ENCODE measurements at regions not wholly inside any gene's neighbourhood (a gene's known extent, or its start where the extent isn't known, plus 50 kb on each side); places are given as distances from the start of the nearest gene placed in this dataset.
"Not testable (repeated sequence)": the region's sequence is repeated elsewhere in the genome, so short reads cannot be mapped to it uniquely, and the experiment has no call there.

DNA sequence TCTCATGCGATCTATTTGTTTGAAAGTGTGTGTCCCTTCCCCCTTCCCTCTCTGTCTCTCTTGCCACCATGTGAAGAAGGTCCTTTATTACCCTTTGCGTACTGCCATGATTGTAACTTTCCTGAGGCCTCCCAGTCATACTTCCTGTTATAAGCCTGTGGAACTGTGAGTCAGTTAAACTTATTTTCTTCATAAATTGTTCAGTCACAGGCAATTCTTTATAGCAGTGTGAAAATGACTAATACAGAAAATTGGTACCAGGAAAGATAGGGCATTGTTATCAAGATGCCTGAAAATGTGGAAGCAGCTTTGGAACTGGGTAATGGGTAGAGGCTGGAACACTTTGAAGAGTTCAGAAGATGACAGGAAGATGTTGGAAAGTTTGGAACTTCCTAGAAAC, 743.7 kb upstream of the NECTIN3 start:
- 100% methylated on average over 2 of the region's 2 CpGs for WGBS (ENCODE audit: insufficient coverage)
- TF ChIP-seq, protein P1, sequence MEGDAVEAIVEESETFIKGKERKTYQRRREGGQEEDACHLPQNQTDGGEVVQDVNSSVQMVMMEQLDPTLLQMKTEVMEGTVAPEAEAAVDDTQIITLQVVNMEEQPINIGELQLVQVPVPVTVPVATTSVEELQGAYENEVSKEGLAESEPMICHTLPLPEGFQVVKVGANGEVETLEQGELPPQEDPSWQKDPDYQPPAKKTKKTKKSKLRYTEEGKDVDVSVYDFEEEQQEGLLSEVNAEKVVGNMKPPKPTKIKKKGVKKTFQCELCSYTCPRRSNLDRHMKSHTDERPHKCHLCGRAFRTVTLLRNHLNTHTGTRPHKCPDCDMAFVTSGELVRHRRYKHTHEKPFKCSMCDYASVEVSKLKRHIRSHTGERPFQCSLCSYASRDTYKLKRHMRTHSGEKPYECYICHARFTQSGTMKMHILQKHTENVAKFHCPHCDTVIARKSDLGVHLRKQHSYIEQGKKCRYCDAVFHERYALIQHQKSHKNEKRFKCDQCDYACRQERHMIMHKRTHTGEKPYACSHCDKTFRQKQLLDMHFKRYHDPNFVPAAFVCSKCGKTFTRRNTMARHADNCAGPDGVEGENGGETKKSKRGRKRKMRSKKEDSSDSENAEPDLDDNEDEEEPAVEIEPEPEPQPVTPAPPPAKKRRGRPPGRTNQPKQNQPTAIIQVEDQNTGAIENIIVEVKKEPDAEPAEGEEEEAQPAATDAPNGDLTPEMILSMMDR (IDR thresholded peaks at IDR 0.05): no peak

DNA sequence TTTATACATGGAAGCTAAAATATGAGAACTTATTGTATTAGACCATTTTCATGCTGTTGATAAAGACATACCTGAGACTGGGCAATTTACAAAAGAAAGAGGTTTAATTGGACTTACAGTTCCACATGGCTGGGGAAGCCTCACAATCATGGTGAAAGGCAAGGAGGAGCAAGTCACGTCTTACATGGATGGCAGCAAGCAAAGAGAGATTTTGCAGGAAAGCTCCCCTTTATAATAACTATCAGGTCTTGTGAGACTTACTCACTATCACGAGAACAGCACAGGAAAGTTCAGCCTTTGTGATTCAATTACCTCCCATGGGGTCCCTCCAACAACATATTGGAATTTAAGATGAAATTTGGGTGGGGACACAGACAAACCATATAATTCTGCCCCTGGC, 740.1 kb upstream of the NECTIN3 start:
- DNase-seq; intact Hi-C loops (cut with micrococcal nuclease); H3K4me1 ChIP-seq (ENCODE audit: control insufficient read depth, insufficient read depth, low read length); H3K27ac ChIP-seq (ENCODE audit: low read length); ATAC-seq; H3K9me3 Mint-ChIP-seq; H3K27me3 Mint-ChIP-seq (ENCODE audit: low read depth in 2 of 2); H3K4me1 Mint-ChIP-seq; H3K36me3 Mint-ChIP-seq; H3K4me3 Mint-ChIP-seq; H3K27ac Mint-ChIP-seq; H3K27me3 ChIP-seq (ENCODE audit: control insufficient read depth, insufficient read depth, low read length); H3K36me3 ChIP-seq (ENCODE audit: control insufficient read depth, insufficient read depth, low read length); H3K4me3 ChIP-seq (ENCODE audit: low read length); H3K9me3 ChIP-seq (ENCODE audit: control insufficient read depth, insufficient read depth, low read length): not testable (repeated sequence)
- WGBS (ENCODE audit: insufficient coverage): 44% methylated on average over 1 of the region's 2 CpGs

More for the DNA sequence above, 743.7 kb upstream of the NECTIN3 start:
- no peak overlapping the region for H3K27ac ChIP-seq (ENCODE audit: low read length)
- no peaks in the 10 kb centered on the region for H3K4me1 ChIP-seq (ENCODE audit: control insufficient read depth, insufficient read depth, low read length)
- H3K27me3 ChIP-seq (ENCODE audit: control insufficient read depth, insufficient read depth, low read length): no peaks in the 10 kb centered on the region
- intact Hi-C loops (cut with micrococcal nuclease): no loop called here
- no peak for ATAC-seq
- no peak for DNase-seq
- Mint-ChIP-seq H3K9me3 (peaks cover 0 to 4% of the 10 kb centered on the region in 2 donors), H3K27ac (no peak overlapping the region), H3K27me3 (ENCODE audit: low read depth in 2 of 2) (no peaks in the 10 kb centered on the region), H3K36me3 (no peaks in the 10 kb centered on the region), H3K4me1 (no peaks in the 10 kb centered on the region), H3K4me3 (no peak overlapping the region)
- no peak overlapping the region for H3K4me3 ChIP-seq (ENCODE audit: low read length)
- no peaks in the 10 kb centered on the region for H3K9me3 ChIP-seq (ENCODE audit: control insufficient read depth, insufficient read depth, low read length)
- H3K36me3 ChIP-seq (ENCODE audit: control insufficient read depth, insufficient read depth, low read length): no peaks in the 10 kb centered on the region

DNA sequence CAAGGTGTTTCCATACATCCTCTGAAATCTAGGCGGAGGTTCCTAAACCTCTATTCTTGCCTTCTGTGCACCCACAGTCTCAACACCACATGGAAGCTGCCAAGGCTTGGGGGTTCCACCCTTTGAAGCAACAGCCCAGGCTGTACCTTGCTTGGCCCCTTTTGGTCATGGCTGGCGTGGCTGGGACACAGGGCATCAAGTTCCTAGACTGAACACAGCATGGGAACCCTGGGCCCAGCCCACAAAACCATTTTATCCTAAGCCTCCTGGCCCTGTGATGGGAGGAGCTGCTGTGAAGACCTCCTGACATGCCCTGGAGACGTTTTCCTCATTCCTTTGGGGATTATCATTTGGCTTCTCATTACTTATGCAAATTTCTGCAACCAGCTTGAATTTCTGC, 739.0 kb upstream of the NECTIN3 start:
- Mint-ChIP-seq H3K4me1 (no peaks in the 10 kb centered on the region), H3K4me3 (no peak overlapping the region), H3K9me3 (peaks cover 3 to 10% of the 10 kb centered on the region in 2 donors), H3K36me3 (no peaks in the 10 kb centered on the region), H3K27me3 (ENCODE audit: low read depth in 2 of 2) (no peaks in the 10 kb centered on the region), H3K27ac (no peak overlapping the region)
- Histone ChIP-seq H3K4me1 (ENCODE audit: control insufficient read depth, insufficient read depth, low read length) (no peaks in the 10 kb centered on the region), H3K27ac (ENCODE audit: low read length) (no peak overlapping the region), H3K9me3 (ENCODE audit: control insufficient read depth, insufficient read depth, low read length) (no peaks in the 10 kb centered on the region), H3K4me3 (ENCODE audit: low read length) (no peak overlapping the region), H3K36me3 (ENCODE audit: control insufficient read depth, insufficient read depth, low read length) (no peaks in the 10 kb centered on the region), H3K27me3 (ENCODE audit: control insufficient read depth, insufficient read depth, low read length) (no peaks in the 10 kb centered on the region)
- WGBS (ENCODE audit: insufficient coverage): 67% methylated on average over 3 of the region's 3 CpGs
- TF ChIP-seq, protein P1 (IDR thresholded peaks at IDR 0.05): no peak
- no peak for ATAC-seq
- DNase-seq: no peak
- intact Hi-C loops (cut with micrococcal nuclease): no loop called here

DNA sequence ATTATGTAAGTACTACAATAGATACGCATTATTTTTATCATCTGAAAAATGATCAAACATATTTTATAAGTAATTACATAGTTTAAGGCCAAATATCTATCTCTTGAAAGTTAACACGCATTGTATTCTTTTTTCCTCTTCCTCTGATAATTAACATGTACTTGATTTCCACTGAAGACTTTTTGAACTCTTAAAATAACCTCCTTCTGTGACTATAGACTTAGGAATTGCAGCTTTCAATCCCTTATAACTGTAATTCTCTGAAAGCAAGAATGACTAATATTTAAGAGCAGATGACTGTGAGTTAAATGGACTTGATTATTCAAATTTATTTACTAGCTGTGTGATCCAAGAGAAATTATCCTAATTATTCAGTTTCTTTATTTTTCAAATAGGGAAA, 730.6 kb upstream of the NECTIN3 start:
- TF ChIP-seq, protein P1 (IDR thresholded peaks at IDR 0.05): no peak

More for the DNA sequence above, 730.6 kb upstream of the NECTIN3 start:
- H3K27ac Mint-ChIP-seq: no peak overlapping the region
- Histone ChIP-seq H3K9me3 (ENCODE audit: control insufficient read depth, insufficient read depth, low read length) (no peaks in the 10 kb centered on the region), H3K36me3 (ENCODE audit: control insufficient read depth, insufficient read depth, low read length) (no peaks in the 10 kb centered on the region), H3K27me3 (ENCODE audit: control insufficient read depth, insufficient read depth, low read length) (no peaks in the 10 kb centered on the region), H3K4me1 (ENCODE audit: control insufficient read depth, insufficient read depth, low read length) (no peaks in the 10 kb centered on the region), H3K27ac (ENCODE audit: low read length) (no peak overlapping the region), H3K4me3 (ENCODE audit: low read length) (no peak overlapping the region)
- H3K4me3 Mint-ChIP-seq: no peak overlapping the region
- no peaks in the 10 kb centered on the region for H3K4me1 Mint-ChIP-seq
- WGBS (ENCODE audit: insufficient coverage): 80% methylated on average over 1 of the region's 2 CpGs
- no peaks in the 10 kb centered on the region for H3K36me3 Mint-ChIP-seq
- peaks cover 3 to 4% of the 10 kb centered on the region in 2 donors for H3K9me3 Mint-ChIP-seq
- H3K27me3 Mint-ChIP-seq (ENCODE audit: low read depth in 2 of 2): no peaks in the 10 kb centered on the region
- intact Hi-C loops (cut with micrococcal nuclease): no loop called here
- DNase-seq (no peak), ATAC-seq (no peak)
